ENCODE measurements at regions not wholly inside any gene's neighbourhood (a gene's known extent, or its start where the extent isn't known, plus 50 kb on each side); places are given as distances from the start of the nearest gene placed in this dataset.

DNA sequence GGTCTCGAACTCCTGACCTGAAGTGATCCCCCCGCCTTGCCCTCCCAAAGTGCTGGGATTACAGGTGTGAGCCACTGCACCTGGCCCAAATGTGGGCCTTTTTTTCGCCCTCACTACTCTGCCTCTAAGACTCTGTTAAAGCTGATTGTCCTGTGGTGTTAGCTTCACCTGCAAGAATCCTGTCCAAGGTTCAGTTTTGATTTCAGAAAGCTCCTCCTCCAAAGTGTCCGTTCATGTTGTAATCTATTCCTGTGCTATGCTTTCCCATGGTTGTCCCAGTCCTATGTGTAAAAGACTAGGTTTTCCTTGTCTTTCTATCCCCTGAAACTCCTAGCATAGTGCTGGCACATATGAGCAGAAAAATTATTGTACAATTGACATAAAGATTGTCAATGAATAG lies 440.9 kb downstream of the KLF5 start:
- DNase-seq (ENCODE audit: insufficient read length, low spot score), result no peak
- no peak for FAIRE-seq
- TF ChIP-seq, protein P1, sequence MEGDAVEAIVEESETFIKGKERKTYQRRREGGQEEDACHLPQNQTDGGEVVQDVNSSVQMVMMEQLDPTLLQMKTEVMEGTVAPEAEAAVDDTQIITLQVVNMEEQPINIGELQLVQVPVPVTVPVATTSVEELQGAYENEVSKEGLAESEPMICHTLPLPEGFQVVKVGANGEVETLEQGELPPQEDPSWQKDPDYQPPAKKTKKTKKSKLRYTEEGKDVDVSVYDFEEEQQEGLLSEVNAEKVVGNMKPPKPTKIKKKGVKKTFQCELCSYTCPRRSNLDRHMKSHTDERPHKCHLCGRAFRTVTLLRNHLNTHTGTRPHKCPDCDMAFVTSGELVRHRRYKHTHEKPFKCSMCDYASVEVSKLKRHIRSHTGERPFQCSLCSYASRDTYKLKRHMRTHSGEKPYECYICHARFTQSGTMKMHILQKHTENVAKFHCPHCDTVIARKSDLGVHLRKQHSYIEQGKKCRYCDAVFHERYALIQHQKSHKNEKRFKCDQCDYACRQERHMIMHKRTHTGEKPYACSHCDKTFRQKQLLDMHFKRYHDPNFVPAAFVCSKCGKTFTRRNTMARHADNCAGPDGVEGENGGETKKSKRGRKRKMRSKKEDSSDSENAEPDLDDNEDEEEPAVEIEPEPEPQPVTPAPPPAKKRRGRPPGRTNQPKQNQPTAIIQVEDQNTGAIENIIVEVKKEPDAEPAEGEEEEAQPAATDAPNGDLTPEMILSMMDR (IDR thresholded peaks at IDR 0.05; ENCODE audit: insufficient read depth, missing control alignments), result no peak

DNA sequence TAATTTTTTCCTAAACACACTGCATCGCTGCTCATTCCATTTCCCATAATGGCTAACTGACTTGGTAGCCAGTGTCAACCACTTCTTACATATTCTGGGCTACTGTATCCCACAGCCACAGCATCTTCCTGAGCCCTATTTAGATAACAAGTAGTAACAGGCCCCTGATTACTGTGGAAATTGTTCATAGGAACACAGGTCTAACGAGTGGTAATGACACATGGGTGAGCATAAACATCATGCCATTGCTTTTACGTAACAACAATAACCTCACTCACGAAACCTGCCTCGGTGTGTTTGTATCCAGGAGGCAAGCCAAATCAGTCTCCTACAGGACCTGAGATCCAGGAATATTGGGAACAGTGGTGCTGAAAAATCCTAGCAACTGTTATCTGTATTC lies 438.6 kb downstream of the KLF5 start:
- FAIRE-seq (no peak), DNase-seq (ENCODE audit: insufficient read length, low spot score) (no peak)
- TF ChIP-seq, protein P1 (IDR thresholded peaks at IDR 0.05; ENCODE audit: insufficient read depth, missing control alignments), result no peak

DNA sequence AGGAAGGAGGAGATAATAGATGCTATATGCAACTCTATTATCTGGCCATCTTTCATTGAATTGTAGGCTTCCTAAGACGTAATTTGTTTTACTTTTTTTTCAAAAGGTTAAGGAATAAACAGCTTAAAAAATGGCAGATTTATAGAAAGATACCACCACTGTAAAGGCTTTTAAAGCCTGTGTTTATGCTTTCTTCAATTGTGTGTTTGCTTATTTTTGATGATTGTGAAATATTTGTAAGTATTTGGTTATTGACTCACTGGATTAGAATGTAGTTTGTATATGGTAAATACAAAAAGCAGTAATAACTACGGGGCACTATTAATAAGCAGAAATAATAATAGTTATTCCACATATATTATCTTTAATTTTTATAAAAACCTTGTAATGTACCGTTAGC lies 437.9 kb downstream of the KLF5 start:
- FAIRE-seq (no peak), DNase-seq (ENCODE audit: insufficient read length, low spot score) (no peak)
- TF ChIP-seq, protein P1 (IDR thresholded peaks at IDR 0.05; ENCODE audit: insufficient read depth, missing control alignments), result no peak

GRCh38 chr13:73492811-73493210 lies 434.0 kb downstream of the KLF5 start:
- FAIRE-seq, result no peak

GRCh38 chr13:73482556-73482955 lies 423.8 kb downstream of the KLF5 start:
- TF ChIP-seq, protein P1 (IDR thresholded peaks at IDR 0.05; ENCODE audit: insufficient read depth, missing control alignments), result no peak
- no peak for DNase-seq (ENCODE audit: insufficient read length, low spot score)
- no peak for FAIRE-seq

More at GRCh38 chr13:73492811-73493210, 434.0 kb downstream of the KLF5 start:
- TF ChIP-seq, protein P1 (IDR thresholded peaks at IDR 0.05; ENCODE audit: insufficient read depth, missing control alignments), result no peak
- no peak for DNase-seq (ENCODE audit: insufficient read length, low spot score)

DNA sequence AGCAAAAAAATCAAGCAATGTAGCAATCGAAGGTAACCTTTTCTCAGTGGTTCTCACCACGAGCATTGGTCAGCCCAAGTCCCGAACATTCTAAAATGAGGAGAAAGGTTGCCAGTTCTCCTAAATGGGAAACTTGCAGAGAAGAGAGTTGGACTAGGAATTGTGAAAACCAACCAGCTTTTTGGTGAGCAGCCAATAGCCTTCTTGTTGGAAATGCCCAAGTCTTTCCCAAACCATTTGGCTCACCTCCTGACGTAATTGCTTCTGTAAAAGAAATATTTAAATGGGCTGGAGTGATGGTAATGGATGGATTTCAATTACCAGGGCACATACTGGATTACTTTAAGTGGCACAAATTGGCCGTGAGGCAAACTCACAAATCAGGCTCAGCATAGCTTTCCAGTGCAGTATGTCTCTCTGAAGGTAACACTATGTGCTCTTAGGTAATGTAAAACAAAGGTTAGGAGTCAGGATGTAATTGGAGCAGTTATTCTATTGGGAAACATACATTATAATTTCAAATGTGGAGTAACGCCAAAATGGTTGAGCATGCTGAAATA lies 423.2 kb downstream of the KLF5 start:
- TF ChIP-seq, protein P1 (IDR thresholded peaks at IDR 0.05; ENCODE audit: insufficient read depth, missing control alignments), result no peak
- no peak for FAIRE-seq
- DNase-seq (ENCODE audit: insufficient read length, low spot score), result no peak

DNA sequence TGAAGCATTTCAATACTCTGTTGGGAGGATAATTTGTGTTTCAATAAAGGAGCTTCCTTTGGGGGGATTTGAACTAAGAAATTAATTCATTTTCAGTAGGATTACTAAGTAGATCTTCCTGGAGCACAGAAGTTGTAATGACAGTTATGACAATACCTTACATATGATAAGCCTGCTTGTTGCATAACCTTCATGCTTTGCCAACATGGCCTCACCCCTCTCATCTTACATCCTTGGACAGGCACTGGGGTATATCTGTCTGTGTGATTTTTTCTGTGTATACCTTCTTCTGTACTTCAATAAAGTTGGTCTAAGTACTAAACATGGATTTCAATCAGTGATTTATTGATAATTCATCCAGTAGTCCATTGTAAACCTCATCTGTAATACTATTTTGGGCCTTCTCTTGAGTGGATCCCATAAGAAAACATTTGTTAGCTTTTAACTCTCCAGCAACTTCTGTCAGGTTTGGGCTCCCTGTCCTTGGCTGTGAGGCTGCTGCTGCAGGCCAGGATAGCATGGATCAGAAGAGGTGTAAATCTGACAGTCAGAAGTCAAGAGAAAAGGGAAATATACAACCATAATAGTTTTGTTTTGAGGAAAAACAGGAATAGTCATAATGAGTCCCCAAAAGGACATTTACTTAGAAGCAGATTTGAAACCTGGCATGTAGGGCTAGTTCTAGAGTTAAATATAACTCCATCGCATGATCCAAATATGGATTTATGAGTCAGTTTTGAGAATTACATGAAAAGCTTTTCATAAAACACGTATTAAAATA lies 422.2 kb downstream of the KLF5 start:
- DNase-seq (ENCODE audit: insufficient read length, low spot score) (no peak), FAIRE-seq (no peak)
- TF ChIP-seq, protein P1 (IDR thresholded peaks at IDR 0.05; ENCODE audit: insufficient read depth, missing control alignments), result no peak

Data from D721Med (cell line).